SU-DHL-6 (cell line): ENCODE measurements at regions not wholly inside any gene's neighbourhood (a gene's known extent, or its start where the extent isn't known, plus 50 kb on each side); places are given as distances from the start of the nearest gene placed in this dataset.

Experiments used
- H2AFZ ChIP-seq: fragments of 200-600 bp; sonication (generic); 2 replicates; pipeline ENCODE4 v1.6.1; 2014; ENCODE audit warnings: low read depth, mild to moderate bottlenecking, moderate library complexity, mixed read lengths, antibody characterized with exemption, low read length; ENCODE audit not compliant: severe bottlenecking
- H3F3A ChIP-seq: fragments of 200-600 bp; shearing (Covaris generic); 2 replicates; pipeline ENCODE4 v1.6.0; 2016; ENCODE audit warnings: antibody characterized with exemption, mild to moderate bottlenecking; ENCODE audit not compliant: insufficient read depth
- H3K27ac ChIP-seq: fragments of 200-600 bp; sonication (generic); 2 replicates; pipeline ENCODE4 v1.5.1; 2016; ENCODE audit warnings: low read depth, mild to moderate bottlenecking, low read length, moderate library complexity, mixed read lengths
- H3K27me3 ChIP-seq: fragments of 200-600 bp; sonication (generic), shearing (Covaris generic); 2 replicates; pipeline ENCODE4 v1.6.0; 2014; ENCODE audit warnings: mild to moderate bottlenecking, low read length
- H3K36me3 ChIP-seq: fragments of 200-600 bp; sonication (generic); 2 replicates; pipeline ENCODE4 v1.6.1; 2014; ENCODE audit warnings: mild to moderate bottlenecking, low read length, mixed read lengths
- H3K4me2 ChIP-seq: fragments of 300-600, 200-600 bp; shearing (Covaris generic), sonication (generic); 2 replicates; pipeline ENCODE4 v1.6.0; 2014; ENCODE audit warnings: low read length, low read depth, mild to moderate bottlenecking; ENCODE audit not compliant: poor library complexity, severe bottlenecking
- H3K4me3 ChIP-seq: fragments of 200-600 bp; sonication (generic); 2 replicates; pipeline ENCODE4 v1.5.1; 2014; ENCODE audit warnings: antibody characterized with exemption, low read length, mild to moderate bottlenecking, mixed read lengths; ENCODE audit not compliant: insufficient read depth, poor library complexity, severe bottlenecking
- H3K79me2 ChIP-seq: fragments of 200-600 bp; sonication (generic); 2 replicates; pipeline ENCODE4 v1.6.1; 2014; ENCODE audit warnings: mild to moderate bottlenecking, low read length, moderate library complexity; ENCODE audit not compliant: insufficient read depth
- H3K9ac ChIP-seq: fragments of 200-600 bp; sonication (generic); 2 replicates; pipeline ENCODE4 v1.7.0; 2014; ENCODE audit warnings: mild to moderate bottlenecking, low read length
- H3K9me2 ChIP-seq: fragments of 200-600 bp; sonication (generic); replicated peaks from 2 replicates; pipeline ENCODE4 v1.6.1; 2014; ENCODE audit warnings: low read length; ENCODE audit not compliant: insufficient read depth
- H3K9me3 ChIP-seq: fragments of 200-600 bp; sonication (generic); 2 replicates; pipeline ENCODE4 v1.6.1; 2014; ENCODE audit warnings: low read length, mixed read lengths; ENCODE audit not compliant: insufficient read depth
- H4K20me1 ChIP-seq: fragments of 200-600 bp; sonication (generic); 2 replicates; pipeline ENCODE4 v1.6.1; 2014; ENCODE audit warnings: low read depth, mild to moderate bottlenecking, antibody characterized with exemption, low read length, moderate library complexity, mixed read lengths
- CTCF ChIP-seq: fragments of 200-600 bp; sonication (generic); IDR thresholded peaks from one replicate; pipeline ENCODE4 v1.5.1; 2017; ENCODE audit warnings: antibody characterized with exemption, mild to moderate bottlenecking, low read length, moderate library complexity; ENCODE audit not compliant: insufficient read depth, poor library complexity, severe bottlenecking
- EZH2phosphoT487 ChIP-seq: fragments of 200-600 bp; sonication (generic), shearing (Covaris generic); conservative IDR thresholded peaks from 2 replicates; pipeline ENCODE4 v1.6.1; 2018; ENCODE audit warnings: mild to moderate bottlenecking, antibody characterized with exemption, low read length, moderate library complexity, mixed read lengths

GRCh38 chr6:145508107-145508506 is 227.2 kb downstream of the EPM2A start:
- Histone ChIP-seq H3K27ac (no peak overlapping the region), H3K9me3 (no peaks in the 10 kb centered on the region), H2AFZ (no peak overlapping the region), H3K27me3 (no peaks in the 10 kb centered on the region), H3K4me2 (no peak overlapping the region), H3K36me3 (no peaks in the 10 kb centered on the region), H3K79me2 (no peaks in the 10 kb centered on the region), H3K4me3 (no peak overlapping the region), H4K20me1 (no peaks in the 10 kb centered on the region), H3K9ac (no peak overlapping the region), H3F3A (no peaks in the 10 kb centered on the region), H3K9me2 (no peaks in the 10 kb centered on the region)
- no peak for TF ChIP-seq EZH2phosphoT487
- TF ChIP-seq CTCF: no peak

- no peak overlapping the region for H3K9ac ChIP-seq
- H3K9me2 ChIP-seq: no peaks in the 10 kb centered on the region
- H2AFZ ChIP-seq: no peak overlapping the region
- H3K4me3 ChIP-seq: no peak overlapping the region
- H4K20me1 ChIP-seq: no peaks in the 10 kb centered on the region
- H3K4me2 ChIP-seq: no peak overlapping the region
- H3K27ac ChIP-seq: no peak overlapping the region
- no peaks in the 10 kb centered on the region for H3K79me2 ChIP-seq
- H3K27me3 ChIP-seq: no peaks in the 10 kb centered on the region
- no peaks in the 10 kb centered on the region for H3K9me3 ChIP-seq
- H3F3A ChIP-seq: no peaks in the 10 kb centered on the region
- TF ChIP-seq CTCF (no peak), EZH2phosphoT487 (no peak)
- no peaks in the 10 kb centered on the region for H3K36me3 ChIP-seq
Observed at GRCh38 chr6:145517492-145517891, 217.8 kb downstream of the EPM2A start.

- no peaks in the 10 kb centered on the region for H3K27me3 ChIP-seq
- H3K9ac ChIP-seq: no peak overlapping the region
- no peaks in the 10 kb centered on the region for H3K9me2 ChIP-seq
- H3K4me2 ChIP-seq: no peak overlapping the region
- no peaks in the 10 kb centered on the region for H4K20me1 ChIP-seq
- TF ChIP-seq CTCF (no peak), EZH2phosphoT487 (no peak)
- H3F3A ChIP-seq: no peaks in the 10 kb centered on the region
- no peak overlapping the region for H3K27ac ChIP-seq
- no peaks in the 10 kb centered on the region for H3K36me3 ChIP-seq
- no peaks in the 10 kb centered on the region for H3K79me2 ChIP-seq
- H2AFZ ChIP-seq: no peak overlapping the region
- no peak overlapping the region for H3K4me3 ChIP-seq
- H3K9me3 ChIP-seq: no peaks in the 10 kb centered on the region
Observed at GRCh38 chr6:145525038-145525437, 210.3 kb downstream of the EPM2A start.

GRCh38 chr6:145529582-145529981 is 205.7 kb downstream of the EPM2A start:
- no peaks in the 10 kb centered on the region for H3F3A ChIP-seq
- no peaks in the 10 kb centered on the region for H3K9me2 ChIP-seq
- H3K27me3 ChIP-seq: no peaks in the 10 kb centered on the region
- H4K20me1 ChIP-seq: no peaks in the 10 kb centered on the region
- no peak overlapping the region for H3K27ac ChIP-seq
- no peak overlapping the region for H3K9ac ChIP-seq
- H3K36me3 ChIP-seq: no peaks in the 10 kb centered on the region
- no peak overlapping the region for H2AFZ ChIP-seq
- no peak for TF ChIP-seq CTCF
- TF ChIP-seq EZH2phosphoT487: no peak
- H3K79me2 ChIP-seq: no peaks in the 10 kb centered on the region
- no peak overlapping the region for H3K4me2 ChIP-seq
- no peak overlapping the region for H3K4me3 ChIP-seq
- no peaks in the 10 kb centered on the region for H3K9me3 ChIP-seq
